ENCODE measurements at regions not wholly inside any gene's neighbourhood (a gene's known extent, or its start where the extent isn't known, plus 50 kb on each side); places are given as distances from the start of the nearest gene placed in this dataset.

- no peak for DNase-seq (ENCODE audit: low spot score)
- ATAC-seq = no peak
- H3K9me3 Mint-ChIP-seq = peaks cover 14% of the 10 kb centered on the region
- ChIA-PET POLR2A (no interaction called here), CTCF (no interaction called here)
- H3K4me3 Mint-ChIP-seq = no peak overlapping the region
- TF ChIP-seq, protein P1, sequence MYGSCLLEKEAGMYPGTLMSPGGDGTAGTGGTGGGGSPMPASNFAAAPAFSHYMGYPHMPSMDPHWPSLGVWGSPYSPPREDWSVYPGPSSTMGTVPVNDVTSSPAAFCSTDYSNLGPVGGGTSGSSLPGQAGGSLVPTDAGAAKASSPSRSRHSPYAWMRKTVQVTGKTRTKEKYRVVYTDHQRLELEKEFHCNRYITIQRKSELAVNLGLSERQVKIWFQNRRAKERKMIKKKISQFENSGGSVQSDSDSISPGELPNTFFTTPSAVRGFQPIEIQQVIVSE (CRISPR knock-in tag; IDR thresholded peaks at IDR 0.05; ENCODE audit: borderline replicate concordance) = no peak
- TF ChIP-seq CREM (CRISPR knock-in tag; IDR thresholded peaks at IDR 0.05) (no peak), ZNF232 (CRISPR knock-in tag; IDR thresholded peaks at IDR 0.05) (no peak), MLX (CRISPR knock-in tag; IDR thresholded peaks at IDR 0.05) (no peak), ETV6 (CRISPR knock-in tag; IDR thresholded peaks at IDR 0.05) (no peak), CTCF (IDR thresholded peaks at IDR 0.05) (no peak), ZNF138 (CRISPR knock-in tag; conservative IDR thresholded peaks at IDR 0.05) (no peak), IRF2 (CRISPR knock-in tag; IDR thresholded peaks at IDR 0.05; ENCODE audit: borderline replicate concordance, low read depth) (no peak), ZNF263 (CRISPR knock-in tag; IDR thresholded peaks at IDR 0.05; ENCODE audit: low read depth) (no peak), ATF3 (CRISPR knock-in tag; conservative IDR thresholded peaks at IDR 0.05) (no peak), NFATC4 (CRISPR knock-in tag; IDR thresholded peaks at IDR 0.05) (no peak), GABPB1 (CRISPR knock-in tag; IDR thresholded peaks at IDR 0.05) (no peak), ATF1 (CRISPR knock-in tag; IDR thresholded peaks at IDR 0.05) (no peak), ATF2 (CRISPR knock-in tag; IDR thresholded peaks at IDR 0.05; ENCODE audit: borderline replicate concordance, low read depth) (no peak), SP1 (CRISPR knock-in tag; conservative IDR thresholded peaks at IDR 0.05) (no peak)
- TF ChIP-seq, protein P2, sequence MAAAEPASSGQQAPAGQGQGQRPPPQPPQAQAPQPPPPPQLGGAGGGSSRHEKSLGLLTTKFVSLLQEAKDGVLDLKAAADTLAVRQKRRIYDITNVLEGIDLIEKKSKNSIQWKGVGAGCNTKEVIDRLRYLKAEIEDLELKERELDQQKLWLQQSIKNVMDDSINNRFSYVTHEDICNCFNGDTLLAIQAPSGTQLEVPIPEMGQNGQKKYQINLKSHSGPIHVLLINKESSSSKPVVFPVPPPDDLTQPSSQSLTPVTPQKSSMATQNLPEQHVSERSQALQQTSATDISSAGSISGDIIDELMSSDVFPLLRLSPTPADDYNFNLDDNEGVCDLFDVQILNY (CRISPR knock-in tag; IDR thresholded peaks at IDR 0.05) = no peak
- TF ChIP-seq, protein P3, sequence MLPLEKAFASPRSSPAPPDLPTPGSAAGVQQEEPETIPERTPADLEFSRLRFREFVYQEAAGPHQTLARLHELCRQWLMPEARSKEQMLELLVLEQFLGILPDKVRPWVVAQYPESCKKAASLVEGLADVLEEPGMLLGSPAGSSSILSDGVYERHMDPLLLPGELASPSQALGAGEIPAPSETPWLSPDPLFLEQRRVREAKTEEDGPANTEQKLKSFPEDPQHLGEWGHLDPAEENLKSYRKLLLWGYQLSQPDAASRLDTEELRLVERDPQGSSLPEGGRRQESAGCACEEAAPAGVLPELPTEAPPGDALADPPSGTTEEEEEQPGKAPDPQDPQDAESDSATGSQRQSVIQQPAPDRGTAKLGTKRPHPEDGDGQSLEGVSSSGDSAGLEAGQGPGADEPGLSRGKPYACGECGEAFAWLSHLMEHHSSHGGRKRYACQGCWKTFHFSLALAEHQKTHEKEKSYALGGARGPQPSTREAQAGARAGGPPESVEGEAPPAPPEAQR (CRISPR knock-in tag; IDR thresholded peaks at IDR 0.05) = no peak
- TF ChIP-seq, protein P4, sequence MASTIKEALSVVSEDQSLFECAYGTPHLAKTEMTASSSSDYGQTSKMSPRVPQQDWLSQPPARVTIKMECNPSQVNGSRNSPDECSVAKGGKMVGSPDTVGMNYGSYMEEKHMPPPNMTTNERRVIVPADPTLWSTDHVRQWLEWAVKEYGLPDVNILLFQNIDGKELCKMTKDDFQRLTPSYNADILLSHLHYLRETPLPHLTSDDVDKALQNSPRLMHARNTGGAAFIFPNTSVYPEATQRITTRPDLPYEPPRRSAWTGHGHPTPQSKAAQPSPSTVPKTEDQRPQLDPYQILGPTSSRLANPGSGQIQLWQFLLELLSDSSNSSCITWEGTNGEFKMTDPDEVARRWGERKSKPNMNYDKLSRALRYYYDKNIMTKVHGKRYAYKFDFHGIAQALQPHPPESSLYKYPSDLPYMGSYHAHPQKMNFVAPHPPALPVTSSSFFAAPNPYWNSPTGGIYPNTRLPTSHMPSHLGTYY (CRISPR knock-in tag; IDR thresholded peaks at IDR 0.05) = no peak
- no peaks in the 10 kb centered on the region for H3K4me1 Mint-ChIP-seq
- H3K27me3 Mint-ChIP-seq (ENCODE audit: low read depth) = no peaks in the 10 kb centered on the region; the same call in 1 of the 2 replicates
- H3K36me3 Mint-ChIP-seq = no peaks in the 10 kb centered on the region
- no peak overlapping the region for H3K27ac Mint-ChIP-seq
These were observed 75.7 kb upstream of the BTBD3 start for GRCh38 chr20:11841972-11842461.
